ENCODE measurements at regions not wholly inside any gene's neighbourhood (a gene's known extent, or its start where the extent isn't known, plus 50 kb on each side); places are given as distances from the start of the nearest gene placed in this dataset.

DNA sequence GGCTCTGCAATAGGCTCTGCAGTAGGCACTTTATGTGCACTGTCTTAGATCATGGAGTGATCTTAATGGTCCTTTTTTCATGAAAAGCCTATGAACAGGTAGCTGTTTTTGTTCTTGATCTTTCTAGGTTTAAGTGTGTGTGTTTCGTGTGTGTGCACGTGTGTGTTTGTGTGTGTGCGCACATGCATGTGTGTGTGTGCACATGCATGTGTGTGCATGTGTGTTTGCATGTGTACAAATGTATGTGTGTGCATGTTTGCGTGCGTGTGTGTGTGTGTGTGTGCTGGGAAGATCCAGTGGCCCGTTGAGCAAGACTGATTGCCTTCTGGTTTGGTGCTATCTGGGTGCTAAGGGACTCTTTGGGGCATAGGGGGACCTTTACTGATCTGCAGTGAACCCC, 334.8 kb downstream of the GLRX3 start:
- no peaks in the 10 kb centered on the region for H3K4me1 Mint-ChIP-seq (ENCODE audit: low read depth)
- no peaks in the 10 kb centered on the region for H3K27me3 Mint-ChIP-seq
- peaks cover 15% of the 10 kb centered on the region for H3K9me3 Mint-ChIP-seq
- H3K27ac Mint-ChIP-seq = no peak overlapping the region
- intact Hi-C loops (cut with micrococcal nuclease) = no loop called here
- ChIA-PET CTCF (no interaction called here), POLR2A (interaction anchor here (0.6 to 1.6 kb wide), 2 partner anchors 11 to 361 kb away, joined by 3 to 4 read pairs; partner anchors contain the start of gene C10orf143)
- DNase-seq (no peak), ATAC-seq (no peak)
- TF ChIP-seq, protein P1, sequence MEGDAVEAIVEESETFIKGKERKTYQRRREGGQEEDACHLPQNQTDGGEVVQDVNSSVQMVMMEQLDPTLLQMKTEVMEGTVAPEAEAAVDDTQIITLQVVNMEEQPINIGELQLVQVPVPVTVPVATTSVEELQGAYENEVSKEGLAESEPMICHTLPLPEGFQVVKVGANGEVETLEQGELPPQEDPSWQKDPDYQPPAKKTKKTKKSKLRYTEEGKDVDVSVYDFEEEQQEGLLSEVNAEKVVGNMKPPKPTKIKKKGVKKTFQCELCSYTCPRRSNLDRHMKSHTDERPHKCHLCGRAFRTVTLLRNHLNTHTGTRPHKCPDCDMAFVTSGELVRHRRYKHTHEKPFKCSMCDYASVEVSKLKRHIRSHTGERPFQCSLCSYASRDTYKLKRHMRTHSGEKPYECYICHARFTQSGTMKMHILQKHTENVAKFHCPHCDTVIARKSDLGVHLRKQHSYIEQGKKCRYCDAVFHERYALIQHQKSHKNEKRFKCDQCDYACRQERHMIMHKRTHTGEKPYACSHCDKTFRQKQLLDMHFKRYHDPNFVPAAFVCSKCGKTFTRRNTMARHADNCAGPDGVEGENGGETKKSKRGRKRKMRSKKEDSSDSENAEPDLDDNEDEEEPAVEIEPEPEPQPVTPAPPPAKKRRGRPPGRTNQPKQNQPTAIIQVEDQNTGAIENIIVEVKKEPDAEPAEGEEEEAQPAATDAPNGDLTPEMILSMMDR (IDR thresholded peaks at IDR 0.05) = no peak
- no peaks in the 10 kb centered on the region for H3K36me3 Mint-ChIP-seq (ENCODE audit: low read depth)
- H3K4me3 Mint-ChIP-seq = no peak overlapping the region

DNA sequence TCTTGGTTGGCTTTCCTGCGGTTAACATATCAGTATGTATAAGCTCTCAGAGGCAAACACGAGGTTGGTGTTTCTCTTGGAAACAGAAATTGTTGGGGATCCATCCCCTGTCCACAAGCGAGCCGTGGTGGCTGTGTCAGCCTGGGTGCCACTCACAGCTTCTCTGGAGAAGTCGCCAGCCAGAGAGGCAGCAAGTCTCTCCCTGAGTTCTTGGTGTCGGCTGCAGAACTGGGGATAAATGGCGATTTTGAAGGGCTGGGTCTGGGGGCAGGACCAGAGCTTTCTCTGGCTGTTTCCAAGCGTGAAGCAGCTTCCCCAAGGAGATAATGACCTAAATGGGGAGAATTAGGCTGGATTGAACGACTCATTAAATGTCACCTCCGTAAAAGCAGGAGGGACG, 335.3 kb downstream of the GLRX3 start:
- ChIA-PET POLR2A (interaction anchor here (0.6 to 1.6 kb wide), 2 partner anchors 11 to 361 kb away, joined by 3 to 4 read pairs; partner anchors contain the start of gene C10orf143), CTCF (no interaction called here)
- intact Hi-C loops (cut with micrococcal nuclease) = no loop called here
- ATAC-seq (no peak), DNase-seq (no peak)
- no peaks in the 10 kb centered on the region for H3K36me3 Mint-ChIP-seq (ENCODE audit: low read depth)
- H3K27ac Mint-ChIP-seq = no peak overlapping the region
- no peaks in the 10 kb centered on the region for H3K27me3 Mint-ChIP-seq
- TF ChIP-seq, protein P1 (IDR thresholded peaks at IDR 0.05) = no peak
- H3K4me3 Mint-ChIP-seq = no peak overlapping the region
- peaks cover 15% of the 10 kb centered on the region for H3K9me3 Mint-ChIP-seq
- H3K4me1 Mint-ChIP-seq (ENCODE audit: low read depth) = no peaks in the 10 kb centered on the region

- Mint-ChIP-seq H3K4me3 (no peak overlapping the region), H3K36me3 (ENCODE audit: low read depth) (no peaks in the 10 kb centered on the region), H3K9me3 (peaks cover 11% of the 10 kb centered on the region), H3K27ac (no peak overlapping the region), H3K4me1 (ENCODE audit: low read depth) (no peaks in the 10 kb centered on the region), H3K27me3 (no peaks in the 10 kb centered on the region)
- CTCF ChIA-PET = no interaction called here
- ATAC-seq = no peak
- POLR2A ChIA-PET = interaction anchor here (1.6 kb wide), 1 partner anchor 10 kb away, joined by 4 read pairs; no protein-coding TSS in a partner anchor
- TF ChIP-seq, protein P1 (IDR thresholded peaks at IDR 0.05) = no peak
- intact Hi-C loops (cut with micrococcal nuclease) = no loop called here
- no peak for DNase-seq
Observed at GRCh38 chr10:130472236-130472635, 336.0 kb downstream of the GLRX3 start.

- Mint-ChIP-seq H3K27ac (no peak overlapping the region), H3K9me3 (peaks cover 2% of the 10 kb centered on the region)
- CTCF ChIA-PET = no interaction called here
Observed at GRCh38 chr10:130474591-130474990, 338.4 kb downstream of the GLRX3 start.

GRCh38 chr10:130477360-130477759, 341.2 kb downstream of the GLRX3 start:
- intact Hi-C loops (cut with micrococcal nuclease) = no loop called here
- Mint-ChIP-seq H3K9me3 (no peaks in the 10 kb centered on the region), H3K4me1 (ENCODE audit: low read depth) (no peaks in the 10 kb centered on the region), H3K27ac (no peak overlapping the region), H3K4me3 (no peak overlapping the region), H3K27me3 (no peaks in the 10 kb centered on the region), H3K36me3 (ENCODE audit: low read depth) (no peaks in the 10 kb centered on the region)
- no peak for ATAC-seq
- POLR2A ChIA-PET = no interaction called here
- CTCF ChIA-PET = no interaction called here
- TF ChIP-seq, protein P1 (IDR thresholded peaks at IDR 0.05) = no peak
- no peak for DNase-seq

More at GRCh38 chr10:130474591-130474990, 338.4 kb downstream of the GLRX3 start:
- DNase-seq (no peak), ATAC-seq (no peak)
- POLR2A ChIA-PET = no interaction called here
- no peaks in the 10 kb centered on the region for H3K27me3 Mint-ChIP-seq
- intact Hi-C loops (cut with micrococcal nuclease) = no loop called here
- H3K36me3 Mint-ChIP-seq (ENCODE audit: low read depth) = no peaks in the 10 kb centered on the region
- no peaks in the 10 kb centered on the region for H3K4me1 Mint-ChIP-seq (ENCODE audit: low read depth)
- TF ChIP-seq, protein P1 (IDR thresholded peaks at IDR 0.05) = no peak
- no peak overlapping the region for H3K4me3 Mint-ChIP-seq

Measured in activated CD8-positive, alpha-beta T cell treated with anti-CD3 and anti-CD28 coated beads for 36 hours (primary cell).